ENCODE measurements at regions not wholly inside any gene's neighbourhood (a gene's known extent, or its start where the extent isn't known, plus 50 kb on each side); places are given as distances from the start of the nearest gene placed in this dataset.
"Not testable (repeated sequence)": the region's sequence is repeated elsewhere in the genome, so short reads cannot be mapped to it uniquely, and the experiment has no call there.

DNA sequence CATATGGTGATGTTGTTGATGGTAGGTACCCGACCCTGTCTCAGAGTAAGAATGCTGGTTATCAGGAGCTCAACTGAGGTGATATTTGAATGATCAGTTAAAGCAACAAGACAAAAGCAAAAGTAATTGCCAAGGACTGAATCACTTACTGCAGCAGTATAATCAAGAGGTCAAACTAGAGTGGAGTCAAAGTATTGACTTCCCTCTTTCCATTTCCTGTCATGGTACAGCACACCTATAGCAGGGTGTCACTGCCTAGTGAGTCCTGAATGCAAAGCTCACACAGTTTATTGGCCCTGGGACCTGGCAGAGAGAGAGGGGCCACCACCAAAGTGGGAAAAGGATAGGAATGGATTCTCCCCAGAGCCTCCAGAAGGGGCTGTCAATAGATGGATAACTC is 886.1 kb upstream of the SORCS1 start:
- TF ChIP-seq, protein P1, sequence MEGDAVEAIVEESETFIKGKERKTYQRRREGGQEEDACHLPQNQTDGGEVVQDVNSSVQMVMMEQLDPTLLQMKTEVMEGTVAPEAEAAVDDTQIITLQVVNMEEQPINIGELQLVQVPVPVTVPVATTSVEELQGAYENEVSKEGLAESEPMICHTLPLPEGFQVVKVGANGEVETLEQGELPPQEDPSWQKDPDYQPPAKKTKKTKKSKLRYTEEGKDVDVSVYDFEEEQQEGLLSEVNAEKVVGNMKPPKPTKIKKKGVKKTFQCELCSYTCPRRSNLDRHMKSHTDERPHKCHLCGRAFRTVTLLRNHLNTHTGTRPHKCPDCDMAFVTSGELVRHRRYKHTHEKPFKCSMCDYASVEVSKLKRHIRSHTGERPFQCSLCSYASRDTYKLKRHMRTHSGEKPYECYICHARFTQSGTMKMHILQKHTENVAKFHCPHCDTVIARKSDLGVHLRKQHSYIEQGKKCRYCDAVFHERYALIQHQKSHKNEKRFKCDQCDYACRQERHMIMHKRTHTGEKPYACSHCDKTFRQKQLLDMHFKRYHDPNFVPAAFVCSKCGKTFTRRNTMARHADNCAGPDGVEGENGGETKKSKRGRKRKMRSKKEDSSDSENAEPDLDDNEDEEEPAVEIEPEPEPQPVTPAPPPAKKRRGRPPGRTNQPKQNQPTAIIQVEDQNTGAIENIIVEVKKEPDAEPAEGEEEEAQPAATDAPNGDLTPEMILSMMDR (IDR thresholded peaks at IDR 0.05) = no peak
- Histone ChIP-seq H3K4me3 (no peak overlapping the region), H3K27ac (no peak overlapping the region)
- DNase-seq (ENCODE audit: low spot score) = no peak

DNA sequence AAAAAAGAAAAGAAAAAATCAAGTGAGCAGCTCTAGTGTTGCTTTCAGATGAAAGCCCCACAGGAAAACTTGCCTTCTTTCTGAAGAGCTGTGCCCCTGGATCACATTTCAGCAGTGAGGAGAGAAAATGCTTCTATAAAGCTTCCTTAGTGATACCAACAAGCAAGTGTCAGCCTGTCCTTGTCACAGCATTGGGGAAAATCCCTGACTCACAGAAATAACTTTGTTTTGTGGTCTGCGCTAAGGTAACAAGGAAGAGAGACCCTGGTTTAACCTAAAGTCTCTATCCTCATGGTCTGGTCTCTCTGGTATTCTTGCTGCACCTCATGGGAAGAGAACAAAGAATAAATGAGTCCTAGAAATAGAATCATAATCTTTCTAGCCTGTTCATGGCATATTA is 885.2 kb upstream of the SORCS1 start:
- TF ChIP-seq, protein P1 (IDR thresholded peaks at IDR 0.05) = no peak
- H3K27ac ChIP-seq = no peak overlapping the region
- DNase-seq (ENCODE audit: low spot score) = no peak
- H3K4me3 ChIP-seq = no peak overlapping the region

DNA sequence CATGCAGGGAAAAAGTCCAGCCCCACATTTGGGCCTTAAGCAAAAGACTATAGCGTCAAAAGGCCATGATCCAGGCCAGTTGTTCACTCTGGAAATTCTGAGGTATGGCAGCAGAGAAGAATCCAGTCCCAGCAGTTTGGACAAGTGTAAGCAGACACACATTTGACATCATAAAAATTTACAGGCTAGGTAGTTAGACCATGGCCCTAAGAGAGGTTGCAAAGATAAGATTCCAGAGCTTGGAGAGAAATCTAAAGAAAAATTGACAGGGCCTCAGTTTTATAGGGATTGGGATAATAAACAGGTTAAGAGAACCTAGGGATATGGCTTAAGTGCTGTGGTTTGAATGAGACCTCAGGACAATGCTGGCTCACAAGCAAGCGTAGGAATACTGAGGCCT is 884.4 kb upstream of the SORCS1 start:
- TF ChIP-seq, protein P1 (IDR thresholded peaks at IDR 0.05) = no peak
- no peak for DNase-seq (ENCODE audit: low spot score)
- Histone ChIP-seq H3K4me3 (no peak overlapping the region), H3K27ac (no peak overlapping the region)

DNA sequence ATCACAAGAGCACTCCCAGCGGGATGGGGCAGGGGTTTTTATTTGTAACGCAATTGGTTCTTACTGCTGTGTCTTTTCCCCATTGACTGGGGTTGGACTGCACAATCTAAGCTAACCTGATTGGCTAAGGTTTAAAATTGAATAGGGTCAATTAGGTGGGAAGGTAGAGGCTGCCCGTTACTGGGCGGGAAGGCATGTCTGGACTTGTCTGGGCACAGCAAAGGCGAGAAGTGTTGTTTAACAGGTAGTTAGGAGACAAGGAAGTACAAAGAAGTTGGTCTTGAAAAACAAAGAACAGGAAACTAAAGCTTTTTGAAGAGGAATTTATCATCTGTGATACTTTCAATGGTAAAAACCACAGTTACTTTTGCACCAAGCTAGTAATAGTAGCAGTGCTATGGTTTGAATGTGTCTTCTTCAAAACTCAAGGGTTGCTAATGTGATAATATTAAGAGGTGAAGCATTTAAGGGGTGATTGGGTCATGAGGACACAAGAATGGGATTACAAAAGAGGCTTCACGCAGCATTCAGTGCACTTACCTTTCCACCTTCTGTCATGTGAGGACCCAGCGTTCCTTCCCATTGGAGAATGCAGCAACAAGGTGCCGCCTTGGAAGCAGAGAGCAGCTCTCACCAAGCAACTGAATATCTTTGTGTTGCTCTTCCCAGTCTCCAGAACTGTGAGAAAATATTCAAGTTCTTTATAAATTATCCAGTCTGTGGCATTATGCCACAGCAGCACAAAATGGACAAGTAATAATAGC is 875.5 kb upstream of the SORCS1 start:
- TF ChIP-seq, protein P1 (IDR thresholded peaks at IDR 0.05) = no peak
- no peak for DNase-seq (ENCODE audit: low spot score)
- Histone ChIP-seq H3K27ac (no peak overlapping the region), H3K4me3 (no peak overlapping the region)

DNA sequence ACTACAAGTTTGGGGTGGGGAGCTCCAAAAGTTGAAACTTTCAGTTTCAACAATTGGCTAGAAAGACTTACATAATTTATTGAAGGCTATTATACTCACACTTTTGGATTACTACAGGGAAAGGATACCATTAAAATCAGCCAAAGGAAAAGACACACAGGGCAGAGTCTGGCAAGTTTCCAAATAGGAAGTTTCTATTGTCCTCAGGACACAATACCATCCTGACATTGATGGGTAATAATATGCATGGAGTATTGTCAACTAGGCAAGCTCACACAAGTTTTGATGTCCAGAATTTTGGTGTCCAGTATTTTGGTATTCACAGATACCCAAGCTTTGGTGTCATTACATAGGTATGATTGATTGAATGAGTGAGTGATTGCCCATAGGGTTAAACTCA is 872.6 kb upstream of the SORCS1 start:
- H3K27ac ChIP-seq = no peak overlapping the region
- no peak for DNase-seq (ENCODE audit: low spot score)
- no peak overlapping the region for H3K4me3 ChIP-seq
- TF ChIP-seq, protein P1 (IDR thresholded peaks at IDR 0.05) = no peak

DNA sequence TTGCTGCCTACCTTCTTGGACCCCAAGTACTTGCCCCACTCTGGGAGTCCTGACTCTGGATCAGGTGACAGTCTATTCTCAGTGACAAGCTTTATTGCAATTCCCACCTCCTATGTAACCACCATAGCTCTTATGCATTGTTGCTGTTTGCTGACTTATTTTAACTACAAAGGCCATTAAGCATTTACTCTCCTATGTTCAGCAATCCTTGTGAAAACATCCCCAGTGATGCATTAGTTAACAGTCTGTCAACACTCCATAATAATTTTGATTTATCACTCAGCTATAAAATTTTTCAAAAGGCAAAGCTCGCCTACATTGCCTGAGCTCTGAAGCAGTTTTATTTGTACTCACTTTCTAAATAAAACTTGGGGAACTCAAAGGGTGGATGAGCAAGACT is 871.8 kb upstream of the SORCS1 start:
- Histone ChIP-seq H3K27ac (no peak overlapping the region), H3K4me3 (no peak overlapping the region)
- TF ChIP-seq, protein P1 (IDR thresholded peaks at IDR 0.05) = no peak
- DNase-seq (ENCODE audit: low spot score) = no peak

DNA sequence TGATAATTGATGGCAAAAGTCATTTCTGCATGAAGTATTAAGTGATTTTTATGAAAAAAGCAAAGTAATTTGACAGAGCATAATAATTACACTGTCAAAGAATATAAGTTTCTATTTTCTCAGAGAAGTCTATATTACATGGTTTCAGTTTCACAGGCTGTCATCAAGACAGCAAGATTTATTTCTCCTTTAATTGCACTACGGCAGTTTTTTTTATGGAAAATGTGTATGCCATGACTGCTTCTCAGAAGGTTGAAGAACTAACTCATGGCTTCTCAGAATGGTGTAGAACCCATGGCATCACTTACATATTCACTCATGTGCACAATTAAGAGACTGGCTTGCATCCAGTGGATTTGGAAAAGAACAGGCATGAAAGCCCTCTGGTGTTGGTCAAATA is 870.3 kb upstream of the SORCS1 start:
- H3K27ac ChIP-seq = no peak overlapping the region
- TF ChIP-seq, protein P1 (IDR thresholded peaks at IDR 0.05) = no peak

DNA sequence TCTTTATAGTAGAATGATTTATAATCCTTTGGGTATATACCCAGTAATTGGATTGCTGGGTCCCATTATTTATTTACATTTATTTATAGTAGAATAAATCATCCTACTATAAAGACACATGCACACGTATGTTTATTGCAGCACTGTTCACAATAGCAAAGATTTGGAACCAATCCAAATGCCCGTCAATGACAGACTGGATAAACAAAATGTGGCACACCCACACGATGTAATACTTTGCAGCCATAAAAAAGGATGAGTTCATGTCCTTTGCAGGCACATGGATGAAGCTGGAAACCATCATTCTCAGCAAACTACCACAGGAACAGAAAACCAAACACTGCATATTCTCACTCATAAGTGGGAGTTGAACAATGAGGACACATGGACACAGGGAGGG is 869.0 kb upstream of the SORCS1 start:
- H3K4me3 ChIP-seq; DNase-seq (ENCODE audit: low spot score); H3K27ac ChIP-seq: not testable (repeated sequence)

More for the DNA sequence above, 870.3 kb upstream of the SORCS1 start:
- DNase-seq (ENCODE audit: low spot score) = no peak
- H3K4me3 ChIP-seq = no peak overlapping the region
